ENCODE measurements at regions not wholly inside any gene's neighbourhood (a gene's known extent, or its start where the extent isn't known, plus 50 kb on each side); places are given as distances from the start of the nearest gene placed in this dataset.

- no peaks in the 10 kb centered on the region for H3K27me3 ChIP-seq
- intact Hi-C loops (cut with DNase I), result no loop called here
- H3K9me3 ChIP-seq (replicated peaks in 1 of 3), result no peaks in the 10 kb centered on the region
- H3K4me1 ChIP-seq (replicated peaks in 1 of 2), result no peaks in the 10 kb centered on the region
- 25 to 38% (median 31%) methylated on average over 2 of the region's 2 CpGs for WGBS, 4 donors
- TF ChIP-seq POLR2A (IDR thresholded peaks at IDR 0.05) (no peak), CTCF (IDR thresholded peaks at IDR 0.05) (peak in 1 of 6 experiments; percentile 22)
- H3K27ac ChIP-seq, result no peak overlapping the region
- no peaks in the 10 kb centered on the region for H3K36me3 ChIP-seq (replicated peaks in 1 of 2)
- no peak for DNase-seq
- no peak overlapping the region for H3K4me3 ChIP-seq
These were observed 2758.2 kb downstream of the PCDH9 start for GRCh38 chr13:64471916-64472315.

- H3K27me3 ChIP-seq, result no peaks in the 10 kb centered on the region
- 39 to 53% (median 43%) methylated on average over 1 of the region's 1 CpG for WGBS, 4 donors
- H3K9me3 ChIP-seq (replicated peaks in 1 of 3), result no peaks in the 10 kb centered on the region
- intact Hi-C loops (cut with DNase I), result no loop called here
- no peaks in the 10 kb centered on the region for H3K36me3 ChIP-seq (replicated peaks in 1 of 2)
- H3K4me3 ChIP-seq, result no peak overlapping the region
- H3K4me1 ChIP-seq (replicated peaks in 1 of 2), result no peaks in the 10 kb centered on the region
- no peak for DNase-seq
- TF ChIP-seq CTCF (IDR thresholded peaks at IDR 0.05), result no peak
- no peak for TF ChIP-seq POLR2A (IDR thresholded peaks at IDR 0.05)
- no peak overlapping the region for H3K27ac ChIP-seq
These were observed 2759.4 kb downstream of the PCDH9 start for GRCh38 chr13:64470751-64471150.

- 79 to 91% (median 88%) methylated on average over 3 of the region's 3 CpGs for WGBS, 4 donors
- Histone ChIP-seq H3K27ac (no peak overlapping the region), H3K27me3 (no peaks in the 10 kb centered on the region), H3K4me3 (no peak overlapping the region), H3K4me1 (replicated peaks in 1 of 2) (no peaks in the 10 kb centered on the region), H3K36me3 (replicated peaks in 1 of 2) (no peaks in the 10 kb centered on the region), H3K9me3 (replicated peaks in 1 of 3) (no peaks in the 10 kb centered on the region)
- TF ChIP-seq CTCF (IDR thresholded peaks at IDR 0.05) (no peak), POLR2A (IDR thresholded peaks at IDR 0.05) (no peak)
- intact Hi-C loops (cut with DNase I), result no loop called here
- DNase-seq, result no peak
These were observed 2770.4 kb downstream of the PCDH9 start for GRCh38 chr13:64459778-64460177.

GRCh38 chr13:64457976-64458375 is 2772.2 kb downstream of the PCDH9 start:
- no peaks in the 10 kb centered on the region for H3K27me3 ChIP-seq
- intact Hi-C loops (cut with DNase I), result no loop called here
- H3K27ac ChIP-seq, result no peak overlapping the region
- no peaks in the 10 kb centered on the region for H3K36me3 ChIP-seq (replicated peaks in 1 of 2)
- H3K9me3 ChIP-seq (replicated peaks in 1 of 3), result no peaks in the 10 kb centered on the region
- no peak for DNase-seq
- TF ChIP-seq POLR2A (IDR thresholded peaks at IDR 0.05) (no peak), CTCF (IDR thresholded peaks at IDR 0.05) (no peak)
- no peaks in the 10 kb centered on the region for H3K4me1 ChIP-seq (replicated peaks in 1 of 2)
- no peak overlapping the region for H3K4me3 ChIP-seq
